Liver (tissue), 8 donors: ENCODE measurements at regions not wholly inside any gene's neighbourhood (a gene's known extent, or its start where the extent isn't known, plus 50 kb on each side); places are given as distances from the start of the nearest gene placed in this dataset.

Source experiments
- DNase-seq: peaks from one replicate; pipeline ENCODE4 v3.0.0-alpha.2; 2017; ENCODE audit warnings: low spot score
- H3K27ac ChIP-seq, 2 donors: one replicate each; pipeline ENCODE4 v1.7.0; 2013; ENCODE audit warnings: inconsistent platforms in 2 of 2, low read length in 2 of 2, control low read depth in 1 of 2, low read depth in 1 of 2, mild to moderate bottlenecking in 1 of 2
- H3K27me3 ChIP-seq, 4 donors: one replicate each; pipeline versions ENCODE4 v1.6.1 to v1.7.0; 2013; ENCODE audit warnings: low read length in 3 of 4, inconsistent platforms in 1 of 4, mild to moderate bottlenecking in 1 of 4, moderate library complexity in 1 of 4; ENCODE audit not compliant: control insufficient read depth in 4 of 4, insufficient read depth in 4 of 4
- H3K36me3 ChIP-seq, 4 donors: one replicate each; pipeline versions ENCODE4 v1.6.1 to v1.7.0; 2013; ENCODE audit warnings: low read length in 3 of 4, mild to moderate bottlenecking in 3 of 4, low read depth in 1 of 4, moderate library complexity in 1 of 4; ENCODE audit not compliant: control insufficient read depth in 4 of 4, insufficient read depth in 3 of 4
- H3K4me1 ChIP-seq, 4 donors: one replicate each; pipeline versions ENCODE4 v1.6.1 to v1.7.0; 2013; ENCODE audit warnings: low read length in 3 of 4, mild to moderate bottlenecking in 3 of 4, moderate library complexity in 1 of 4; ENCODE audit not compliant: control insufficient read depth in 4 of 4, insufficient read depth in 4 of 4
- H3K4me3 ChIP-seq, 3 donors: one replicate each; pipeline versions ENCODE4 v1.6.1 to v1.7.0; 2013; ENCODE audit warnings: low read length in 3 of 3, control low read depth in 1 of 3, low read depth in 1 of 3, mild to moderate bottlenecking in 1 of 3
- H3K9ac ChIP-seq, 2 donors: one replicate each; pipeline ENCODE4 v1.7.0; 2013; ENCODE audit warnings: low read length in 2 of 2, mild to moderate bottlenecking in 2 of 2, moderate library complexity in 2 of 2, control low read depth in 1 of 2, low read depth in 1 of 2
- H3K9me3 ChIP-seq, 4 donors: one replicate each; pipeline versions ENCODE4 v1.6.1 to v1.7.0; 2013; ENCODE audit warnings: low read length in 3 of 4; ENCODE audit not compliant: control insufficient read depth in 4 of 4
- EGR1 ChIP-seq, 2 donors: IDR thresholded peaks; 2 replicates each; pipeline ENCODE4 v1.6.1; 2016 to 2018; ENCODE audit warnings: antibody characterized with exemption in 2 of 2, low read depth in 2 of 2
- FOXA1 ChIP-seq: IDR thresholded peaks from 2 replicates; pipeline ENCODE4 v1.6.1; 2016; ENCODE audit warnings: antibody characterized with exemption
- GABPA ChIP-seq, 2 donors: IDR thresholded peaks in 1 of 2; conservative IDR thresholded peaks in 1 of 2; 2 replicates each; pipeline ENCODE4 v1.6.1; 2016; ENCODE audit warnings: antibody characterized with exemption in 2 of 2, mild to moderate bottlenecking in 1 of 2, moderate library complexity in 1 of 2
- HNF4A ChIP-seq, 2 donors: conservative IDR thresholded peaks; 2 replicates each; pipeline ENCODE4 v1.6.1; 2016; ENCODE audit warnings: antibody characterized with exemption in 2 of 2, mild to moderate bottlenecking in 2 of 2
- HNF4G ChIP-seq: IDR thresholded peaks from 2 replicates; pipeline ENCODE4 v1.6.1; 2016; ENCODE audit warnings: antibody characterized with exemption
- JUND ChIP-seq, 2 donors: IDR thresholded peaks; 2 replicates each; pipeline ENCODE4 v1.6.1; 2016; ENCODE audit warnings: antibody characterized with exemption in 2 of 2
- NR2F2 ChIP-seq: IDR thresholded peaks from 2 replicates; pipeline ENCODE4 v1.6.1; 2016; ENCODE audit warnings: antibody characterized with exemption
- RAD21 ChIP-seq, 2 donors: IDR thresholded peaks; 2 replicates each; pipeline ENCODE4 v1.6.1; 2016; ENCODE audit warnings: antibody characterized with exemption in 2 of 2, mild to moderate bottlenecking in 2 of 2
- RXRA ChIP-seq, 2 donors: IDR thresholded peaks; 2 replicates each; pipeline ENCODE4 v1.6.1; 2017 to 2018; ENCODE audit warnings: antibody characterized with exemption in 2 of 2, mild to moderate bottlenecking in 1 of 2
- SP1 ChIP-seq: IDR thresholded peaks from 2 replicates; pipeline ENCODE4 v1.6.1; 2018; ENCODE audit warnings: antibody characterized with exemption, mild to moderate bottlenecking
- TAF1 ChIP-seq: conservative IDR thresholded peaks from 2 replicates; pipeline ENCODE4 v1.6.1; 2016; ENCODE audit warnings: antibody characterized with exemption, mild to moderate bottlenecking
- YY1 ChIP-seq: IDR thresholded peaks from 2 replicates; pipeline ENCODE4 v1.6.1; 2016; ENCODE audit warnings: antibody characterized with exemption, mild to moderate bottlenecking
- WGBS: extraction: QIAGEN DNeasy Blood & Tissue Kit; methylation state at CpG from one replicate; pipeline ENCODE4 v1.1.7; 2013; 5-methylcytosine and 5-hydroxymethylcytosine counted together
- TF ChIP-seq, protein P1 (sequence below): IDR thresholded peaks from 2 replicates; pipeline ENCODE4 v1.6.1; 2016; ENCODE audit warnings: antibody characterized with exemption, mild to moderate bottlenecking
- TF ChIP-seq, protein P2 (sequence below): fragments of 150-350 bp; IDR thresholded peaks from 2 replicates; pipeline ENCODE4 v1.5.1; 2017; ENCODE audit warnings: improper control_type of control experiment, low read depth, low read length; ENCODE audit not compliant: missing input control
- TF ChIP-seq, protein P3 (sequence below): IDR thresholded peaks from 2 replicates; pipeline ENCODE4 v1.6.1; 2016; ENCODE audit warnings: antibody characterized with exemption
- TF ChIP-seq, protein P4 (sequence below): IDR thresholded peaks from 2 replicates; pipeline ENCODE4 v1.6.1; 2016; ENCODE audit warnings: antibody characterized with exemption
- TF ChIP-seq, protein P5 (sequence below): IDR thresholded peaks from 2 replicates; pipeline ENCODE4 v1.6.1; 2016; ENCODE audit warnings: antibody characterized with exemption
- donor health status: healthy.
- donor health status: healthy.
- donor health status: healthy.
- donor health status: healthy.
- donor health status: healthy.

DNA sequence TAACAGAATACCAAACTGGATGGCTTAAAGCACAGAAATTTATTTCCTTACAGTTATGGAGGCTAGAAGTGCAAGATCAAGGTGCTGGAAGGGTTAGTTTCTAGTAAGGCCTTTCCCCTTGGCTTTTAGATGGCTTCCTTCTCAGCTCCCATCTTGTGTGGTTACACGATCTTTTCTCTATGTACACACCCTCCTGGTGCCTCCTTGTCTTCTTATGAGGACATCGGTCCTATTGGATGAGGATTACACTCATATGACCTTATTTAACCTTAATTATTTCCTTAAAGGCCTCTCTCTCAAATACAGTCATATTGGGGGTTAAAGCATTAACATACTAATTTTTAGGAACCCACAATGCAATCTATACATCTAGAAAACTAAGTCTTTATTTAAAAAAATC lies 787.9 kb upstream of the GALNTL6 start (continued):
- TF ChIP-seq, protein P1, sequence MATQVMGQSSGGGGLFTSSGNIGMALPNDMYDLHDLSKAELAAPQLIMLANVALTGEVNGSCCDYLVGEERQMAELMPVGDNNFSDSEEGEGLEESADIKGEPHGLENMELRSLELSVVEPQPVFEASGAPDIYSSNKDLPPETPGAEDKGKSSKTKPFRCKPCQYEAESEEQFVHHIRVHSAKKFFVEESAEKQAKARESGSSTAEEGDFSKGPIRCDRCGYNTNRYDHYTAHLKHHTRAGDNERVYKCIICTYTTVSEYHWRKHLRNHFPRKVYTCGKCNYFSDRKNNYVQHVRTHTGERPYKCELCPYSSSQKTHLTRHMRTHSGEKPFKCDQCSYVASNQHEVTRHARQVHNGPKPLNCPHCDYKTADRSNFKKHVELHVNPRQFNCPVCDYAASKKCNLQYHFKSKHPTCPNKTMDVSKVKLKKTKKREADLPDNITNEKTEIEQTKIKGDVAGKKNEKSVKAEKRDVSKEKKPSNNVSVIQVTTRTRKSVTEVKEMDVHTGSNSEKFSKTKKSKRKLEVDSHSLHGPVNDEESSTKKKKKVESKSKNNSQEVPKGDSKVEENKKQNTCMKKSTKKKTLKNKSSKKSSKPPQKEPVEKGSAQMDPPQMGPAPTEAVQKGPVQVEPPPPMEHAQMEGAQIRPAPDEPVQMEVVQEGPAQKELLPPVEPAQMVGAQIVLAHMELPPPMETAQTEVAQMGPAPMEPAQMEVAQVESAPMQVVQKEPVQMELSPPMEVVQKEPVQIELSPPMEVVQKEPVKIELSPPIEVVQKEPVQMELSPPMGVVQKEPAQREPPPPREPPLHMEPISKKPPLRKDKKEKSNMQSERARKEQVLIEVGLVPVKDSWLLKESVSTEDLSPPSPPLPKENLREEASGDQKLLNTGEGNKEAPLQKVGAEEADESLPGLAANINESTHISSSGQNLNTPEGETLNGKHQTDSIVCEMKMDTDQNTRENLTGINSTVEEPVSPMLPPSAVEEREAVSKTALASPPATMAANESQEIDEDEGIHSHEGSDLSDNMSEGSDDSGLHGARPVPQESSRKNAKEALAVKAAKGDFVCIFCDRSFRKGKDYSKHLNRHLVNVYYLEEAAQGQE = no peak

DNA sequence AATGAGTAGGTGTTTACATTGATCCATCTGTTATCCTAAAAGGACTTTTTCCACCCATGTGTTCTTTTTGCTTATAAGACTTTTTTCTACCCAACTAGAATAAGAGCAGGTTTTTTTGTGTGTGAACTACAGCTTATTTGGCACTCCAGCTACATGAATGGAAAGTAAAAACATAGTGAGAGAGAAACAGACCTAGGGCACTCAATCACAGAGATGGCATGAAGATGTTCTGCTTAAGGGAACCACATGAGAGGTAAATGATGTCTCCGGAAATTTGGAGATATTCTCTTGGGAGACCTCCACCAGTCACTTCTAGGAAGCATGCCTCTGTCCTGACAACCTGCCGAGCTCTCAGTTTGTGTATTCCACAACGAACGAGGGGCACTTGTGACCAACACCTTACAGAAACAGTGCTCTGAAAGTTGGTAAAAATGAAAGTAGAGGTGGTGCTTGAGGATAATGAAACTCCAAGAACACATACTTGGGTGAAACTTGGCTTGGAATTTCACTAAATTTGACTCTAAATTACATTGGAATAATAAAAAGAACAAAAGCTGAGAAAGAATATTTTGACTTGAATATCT lies 788.4 kb upstream of the GALNTL6 start:
- Histone ChIP-seq H3K27me3 (no peaks in the 10 kb centered on the region), H3K4me1 (no peaks in the 10 kb centered on the region), H3K4me3 (no peak overlapping the region), H3K9me3 (no peaks in the 10 kb centered on the region), H3K9ac (no peak overlapping the region), H3K27ac (no peak overlapping the region), H3K36me3 (no peaks in the 10 kb centered on the region)
- DNase-seq = no peak
- TF ChIP-seq HNF4A (conservative IDR thresholded peaks at IDR 0.05) (no peak), FOXA1 (no peak), RXRA (IDR thresholded peaks at IDR 0.05) (no peak), RAD21 (IDR thresholded peaks at IDR 0.05) (no peak), EGR1 (IDR thresholded peaks at IDR 0.05; ENCODE audit: low read depth in 2 of 2) (no peak), JUND (IDR thresholded peaks at IDR 0.05) (no peak), YY1 (no peak), TAF1 (no peak), HNF4G (no peak), SP1 (no peak), NR2F2 (no peak), GABPA (IDR thresholded peaks at IDR 0.05 in 1 of 2, conservative IDR thresholded peaks at IDR 0.05 in 1 of 2) (no peak)
- TF ChIP-seq, protein P2, sequence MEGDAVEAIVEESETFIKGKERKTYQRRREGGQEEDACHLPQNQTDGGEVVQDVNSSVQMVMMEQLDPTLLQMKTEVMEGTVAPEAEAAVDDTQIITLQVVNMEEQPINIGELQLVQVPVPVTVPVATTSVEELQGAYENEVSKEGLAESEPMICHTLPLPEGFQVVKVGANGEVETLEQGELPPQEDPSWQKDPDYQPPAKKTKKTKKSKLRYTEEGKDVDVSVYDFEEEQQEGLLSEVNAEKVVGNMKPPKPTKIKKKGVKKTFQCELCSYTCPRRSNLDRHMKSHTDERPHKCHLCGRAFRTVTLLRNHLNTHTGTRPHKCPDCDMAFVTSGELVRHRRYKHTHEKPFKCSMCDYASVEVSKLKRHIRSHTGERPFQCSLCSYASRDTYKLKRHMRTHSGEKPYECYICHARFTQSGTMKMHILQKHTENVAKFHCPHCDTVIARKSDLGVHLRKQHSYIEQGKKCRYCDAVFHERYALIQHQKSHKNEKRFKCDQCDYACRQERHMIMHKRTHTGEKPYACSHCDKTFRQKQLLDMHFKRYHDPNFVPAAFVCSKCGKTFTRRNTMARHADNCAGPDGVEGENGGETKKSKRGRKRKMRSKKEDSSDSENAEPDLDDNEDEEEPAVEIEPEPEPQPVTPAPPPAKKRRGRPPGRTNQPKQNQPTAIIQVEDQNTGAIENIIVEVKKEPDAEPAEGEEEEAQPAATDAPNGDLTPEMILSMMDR = no peak
- TF ChIP-seq, protein P3, sequence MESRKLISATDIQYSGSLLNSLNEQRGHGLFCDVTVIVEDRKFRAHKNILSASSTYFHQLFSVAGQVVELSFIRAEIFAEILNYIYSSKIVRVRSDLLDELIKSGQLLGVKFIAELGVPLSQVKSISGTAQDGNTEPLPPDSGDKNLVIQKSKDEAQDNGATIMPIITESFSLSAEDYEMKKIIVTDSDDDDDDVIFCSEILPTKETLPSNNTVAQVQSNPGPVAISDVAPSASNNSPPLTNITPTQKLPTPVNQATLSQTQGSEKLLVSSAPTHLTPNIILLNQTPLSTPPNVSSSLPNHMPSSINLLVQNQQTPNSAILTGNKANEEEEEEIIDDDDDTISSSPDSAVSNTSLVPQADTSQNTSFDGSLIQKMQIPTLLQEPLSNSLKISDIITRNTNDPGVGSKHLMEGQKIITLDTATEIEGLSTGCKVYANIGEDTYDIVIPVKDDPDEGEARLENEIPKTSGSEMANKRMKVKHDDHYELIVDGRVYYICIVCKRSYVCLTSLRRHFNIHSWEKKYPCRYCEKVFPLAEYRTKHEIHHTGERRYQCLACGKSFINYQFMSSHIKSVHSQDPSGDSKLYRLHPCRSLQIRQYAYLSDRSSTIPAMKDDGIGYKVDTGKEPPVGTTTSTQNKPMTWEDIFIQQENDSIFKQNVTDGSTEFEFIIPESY = no peak
- TF ChIP-seq, protein P4, sequence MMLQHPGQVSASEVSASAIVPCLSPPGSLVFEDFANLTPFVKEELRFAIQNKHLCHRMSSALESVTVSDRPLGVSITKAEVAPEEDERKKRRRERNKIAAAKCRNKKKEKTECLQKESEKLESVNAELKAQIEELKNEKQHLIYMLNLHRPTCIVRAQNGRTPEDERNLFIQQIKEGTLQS = no peak
- TF ChIP-seq, protein P1 = no peak
- TF ChIP-seq, protein P5, sequence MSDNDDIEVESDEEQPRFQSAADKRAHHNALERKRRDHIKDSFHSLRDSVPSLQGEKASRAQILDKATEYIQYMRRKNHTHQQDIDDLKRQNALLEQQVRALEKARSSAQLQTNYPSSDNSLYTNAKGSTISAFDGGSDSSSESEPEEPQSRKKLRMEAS = no peak
- 76% methylated on average over 4 of the region's 4 CpGs for WGBS
